ENCODE measurements at regions not wholly inside any gene's neighbourhood (a gene's known extent, or its start where the extent isn't known, plus 50 kb on each side); places are given as distances from the start of the nearest gene placed in this dataset.

DNA sequence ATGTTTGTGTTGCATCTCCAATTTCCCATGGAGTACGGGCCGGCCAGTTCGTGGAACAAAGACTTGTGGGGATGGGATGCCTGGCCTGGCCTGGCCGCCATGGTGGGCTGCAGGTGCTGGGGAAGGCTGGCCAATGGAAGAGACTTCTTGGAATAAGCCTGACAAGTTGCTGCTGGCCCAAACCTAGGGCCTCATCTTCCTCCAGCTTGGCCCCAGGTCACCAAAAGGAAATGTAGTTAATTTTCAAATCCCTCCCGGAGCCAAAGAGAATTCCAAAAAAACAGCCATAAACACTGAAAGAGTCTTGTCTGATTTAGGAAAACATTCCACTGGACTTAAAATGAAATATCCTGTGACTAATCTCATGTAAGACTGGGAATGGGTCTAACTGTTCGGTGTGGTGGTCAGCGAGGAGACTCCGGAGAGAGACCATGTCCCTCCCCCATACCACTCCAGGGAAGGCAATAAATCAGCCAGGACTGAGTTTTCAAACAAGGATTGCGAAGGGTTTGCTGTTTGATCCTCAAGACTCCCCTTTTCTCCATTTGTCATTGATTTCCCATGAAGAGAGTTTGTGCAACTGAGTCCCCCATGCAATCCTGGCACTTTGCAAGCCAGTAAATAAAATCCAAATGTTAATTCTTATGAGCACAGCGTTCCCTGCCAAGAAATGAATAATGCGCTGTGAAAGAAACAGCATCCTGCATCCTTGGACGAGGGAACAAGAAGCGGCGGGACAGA, 128.7 kb upstream of the HABP2 start:
- no peak for DNase-seq

GRCh38 chr10:113425008-113425407, 127.8 kb upstream of the HABP2 start:
- no peak for DNase-seq

- DNase-seq: peak; percentile 0
Measured at GRCh38 chr10:113425541-113425951, 127.3 kb upstream of the HABP2 start.

GRCh38 chr10:113426181-113426877, 126.5 kb upstream of the HABP2 start:
- peak; percentile 28 for DNase-seq

DNA sequence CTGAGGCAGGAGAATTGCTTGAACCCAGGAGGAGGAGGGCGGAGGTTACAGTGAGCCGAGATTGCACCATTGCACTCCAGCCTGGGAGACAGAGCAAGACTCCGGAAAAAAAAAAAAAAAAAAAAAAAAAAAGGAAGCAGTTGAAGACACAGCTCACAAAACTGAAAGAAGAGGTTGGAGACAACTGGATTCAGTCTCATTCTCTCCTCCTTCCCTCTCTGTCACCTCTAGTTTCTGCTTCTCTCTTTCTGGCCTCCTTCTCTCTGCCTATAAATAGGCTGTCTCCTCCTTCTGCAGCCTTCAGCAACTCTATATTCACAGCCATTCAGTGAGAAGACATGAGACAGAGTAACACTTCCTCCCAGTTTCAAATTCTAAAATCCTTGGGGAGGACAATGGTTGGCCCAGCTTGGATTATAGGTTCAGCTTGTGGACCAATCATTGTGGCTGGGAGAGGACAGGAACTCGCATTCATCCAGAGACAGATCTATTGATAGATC, 125.6 kb upstream of the HABP2 start:
- DNase-seq: no peak

DNA sequence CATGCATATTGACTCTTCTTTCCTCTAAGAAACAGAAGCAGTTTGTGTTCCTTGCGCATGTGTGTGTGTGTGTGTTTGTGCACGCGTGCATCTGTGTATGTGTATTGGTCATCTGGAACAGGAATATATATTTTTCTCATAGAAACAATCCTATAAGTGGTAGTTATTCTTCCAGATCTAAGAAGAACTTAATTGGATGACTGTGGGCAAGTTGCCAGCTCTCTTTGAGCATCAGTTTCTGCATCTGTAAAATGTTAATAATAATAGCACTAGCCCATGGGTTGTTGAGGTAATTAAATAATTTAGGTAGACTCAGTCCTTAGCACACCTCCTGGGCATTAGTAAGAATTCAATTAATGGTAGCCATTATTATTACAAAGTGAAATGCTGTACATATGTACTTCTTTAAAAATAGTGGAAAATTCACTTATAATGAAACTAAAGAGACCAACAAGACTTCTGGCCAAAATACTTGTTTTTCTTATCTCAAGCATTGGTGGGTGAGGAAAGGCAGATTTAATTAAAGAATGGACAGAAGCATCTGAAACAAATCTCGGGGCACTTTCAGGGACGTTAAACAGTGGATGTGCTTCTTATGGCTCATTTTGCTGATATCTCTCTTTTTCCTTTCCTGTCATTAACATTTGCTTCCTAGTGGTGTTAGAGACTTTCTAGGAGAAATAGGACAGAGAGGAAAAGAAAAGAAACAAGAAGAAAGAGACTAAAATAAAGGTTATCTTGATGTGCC, 124.9 kb upstream of the HABP2 start:
- no peak for DNase-seq

DNA sequence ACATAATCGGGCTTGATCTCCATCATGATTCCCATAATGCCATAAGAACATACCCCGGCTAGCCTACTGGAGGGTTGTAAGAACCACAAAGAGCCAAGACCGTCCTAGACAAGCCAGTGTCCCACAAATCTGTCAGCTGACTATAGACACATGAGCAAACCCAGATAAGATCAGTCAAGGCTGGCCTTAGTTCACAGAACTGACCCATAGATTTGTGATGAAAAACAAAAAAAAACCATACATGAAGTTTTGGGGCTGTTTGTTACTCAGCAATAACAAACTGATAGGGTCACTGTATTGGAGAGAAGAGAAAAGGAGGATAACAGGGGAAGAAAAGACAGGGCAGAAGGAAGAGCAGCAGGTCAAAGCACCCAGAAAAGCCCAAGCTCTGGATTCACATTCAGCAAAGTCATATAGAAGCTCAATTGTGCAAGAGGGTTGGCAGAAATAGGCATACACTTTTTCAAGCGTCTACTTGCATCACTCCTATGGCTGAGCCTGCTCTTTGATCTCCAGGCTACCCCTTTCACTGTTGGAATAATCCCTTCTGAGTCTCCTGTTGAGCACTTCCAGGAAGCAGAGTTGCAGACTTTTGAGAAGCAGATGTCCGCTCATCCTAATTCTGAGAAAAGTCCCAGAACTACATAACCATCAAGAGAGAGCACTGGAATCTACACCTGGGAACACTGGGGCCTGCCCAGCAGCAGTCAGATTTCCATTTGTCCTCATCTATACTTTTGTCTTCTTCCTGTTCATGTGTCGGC, 122.0 kb upstream of the HABP2 start:
- no peak for DNase-seq

DNA sequence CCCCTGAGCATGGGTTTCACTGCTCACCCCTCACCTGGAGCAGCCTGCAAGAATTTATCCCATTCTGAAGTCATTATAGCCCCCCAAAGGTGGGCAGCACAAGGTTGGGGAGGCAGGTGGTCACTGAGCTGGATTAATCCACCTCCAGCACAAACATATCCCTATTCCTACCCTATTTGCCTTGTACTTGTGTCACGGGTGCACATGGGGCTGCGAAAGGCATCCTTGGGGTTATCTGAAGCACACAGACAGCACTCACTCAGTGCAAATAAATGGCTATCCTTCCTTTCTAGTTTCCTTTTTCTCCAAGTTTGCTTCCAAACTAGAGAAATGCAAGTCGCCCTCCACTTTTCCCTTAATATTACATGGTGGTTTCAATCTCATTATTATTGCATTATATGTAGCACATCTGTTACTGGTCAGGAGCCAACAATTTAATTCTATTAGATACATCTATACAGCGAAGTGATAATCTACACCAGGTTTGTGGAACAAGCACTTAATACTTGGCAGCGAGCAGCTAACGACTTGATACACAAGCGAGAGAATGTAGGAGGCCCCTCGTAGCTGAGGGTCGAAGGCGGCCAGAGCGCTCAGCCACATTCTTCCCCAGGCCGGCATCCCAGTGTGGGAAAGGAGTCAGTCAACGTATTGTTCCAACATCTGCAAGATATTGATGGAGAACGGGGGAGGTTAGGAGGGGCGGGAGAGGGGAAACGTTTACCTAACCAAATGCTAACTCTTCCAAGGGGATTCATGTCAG, 121.3 kb upstream of the HABP2 start:
- no peak for DNase-seq

- no peak for DNase-seq
Measured at GRCh38 chr10:113433711-113434110, 119.1 kb upstream of the HABP2 start.

GRCh38 chr10:113434315-113434714, 118.5 kb upstream of the HABP2 start:
- DNase-seq: no peak

- no peak for DNase-seq
Measured at GRCh38 chr10:113434950-113435349, 117.9 kb upstream of the HABP2 start.

- DNase-seq: no peak
Measured at GRCh38 chr10:113435881-113436280, 117.0 kb upstream of the HABP2 start.

DNA sequence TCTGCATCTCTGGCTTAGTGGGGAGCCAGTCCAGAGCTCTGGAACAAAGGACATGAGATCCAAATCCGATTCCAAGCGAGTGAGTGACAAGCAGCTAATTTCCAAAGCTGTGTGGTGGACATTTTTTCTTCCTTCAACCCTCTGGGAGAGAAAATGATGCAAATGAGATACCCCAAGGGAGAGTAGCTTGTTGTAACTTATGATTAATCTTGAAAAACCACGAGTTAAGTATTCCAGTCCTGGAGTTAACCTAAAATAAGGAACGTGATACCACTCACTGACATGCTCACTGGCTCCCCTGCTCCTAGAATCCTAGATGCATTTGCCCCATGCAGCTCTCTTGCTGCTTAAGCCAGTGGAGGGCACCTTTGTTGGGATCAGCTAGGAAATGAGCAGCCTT, 116.0 kb upstream of the HABP2 start:
- no peak for DNase-seq

DNA sequence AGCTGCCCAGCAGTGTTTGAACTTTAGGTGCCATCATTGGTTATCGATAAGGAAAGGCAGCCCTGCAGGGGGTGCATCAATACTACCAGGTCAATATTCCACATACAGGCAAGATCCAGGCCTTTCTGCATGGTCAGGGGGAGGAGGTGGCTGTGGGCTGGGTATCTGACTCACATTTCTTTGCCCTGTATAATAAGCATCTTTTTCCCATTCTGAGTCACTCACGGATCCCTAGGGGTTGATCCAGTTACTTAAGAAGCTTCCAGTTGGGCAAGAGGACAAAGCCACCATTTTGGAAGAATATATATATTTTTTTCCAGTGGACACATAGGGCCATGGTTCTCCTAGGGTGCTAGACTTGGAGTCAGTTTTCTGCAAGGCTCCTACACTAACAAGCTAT, 114.2 kb upstream of the HABP2 start:
- no peak for DNase-seq

- DNase-seq: no peak
Measured at GRCh38 chr10:113441220-113441619, 111.6 kb upstream of the HABP2 start.

DNA sequence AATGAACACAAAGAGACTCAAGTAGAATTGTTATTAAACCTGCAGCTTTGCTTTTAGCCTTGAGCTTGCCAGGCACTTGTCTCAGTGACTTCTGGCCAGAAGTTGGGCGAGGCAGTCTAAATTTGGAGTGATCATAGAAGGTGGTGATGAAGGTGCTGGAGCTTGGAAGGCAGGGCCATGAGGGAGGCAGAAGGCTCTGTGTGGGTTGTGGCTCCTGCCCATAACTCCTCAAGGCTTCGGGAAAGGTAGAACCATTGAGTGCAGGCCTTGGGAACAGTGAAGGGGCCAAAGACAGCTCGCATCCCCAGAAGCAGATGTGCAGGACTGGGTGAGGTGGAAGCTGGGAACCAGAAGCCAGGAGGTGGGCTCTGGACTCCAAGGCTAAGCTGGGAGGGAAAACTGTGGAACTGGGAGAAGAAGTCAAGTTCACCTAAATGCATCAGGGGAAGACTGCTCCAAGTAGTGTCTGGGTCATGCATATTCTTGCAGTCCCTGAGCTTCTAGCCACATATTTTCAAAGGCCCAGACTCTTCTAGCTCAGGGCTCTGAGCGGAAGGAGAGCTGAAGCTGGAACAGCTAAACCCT, 111.1 kb upstream of the HABP2 start:
- DNase-seq: no peak

DNA sequence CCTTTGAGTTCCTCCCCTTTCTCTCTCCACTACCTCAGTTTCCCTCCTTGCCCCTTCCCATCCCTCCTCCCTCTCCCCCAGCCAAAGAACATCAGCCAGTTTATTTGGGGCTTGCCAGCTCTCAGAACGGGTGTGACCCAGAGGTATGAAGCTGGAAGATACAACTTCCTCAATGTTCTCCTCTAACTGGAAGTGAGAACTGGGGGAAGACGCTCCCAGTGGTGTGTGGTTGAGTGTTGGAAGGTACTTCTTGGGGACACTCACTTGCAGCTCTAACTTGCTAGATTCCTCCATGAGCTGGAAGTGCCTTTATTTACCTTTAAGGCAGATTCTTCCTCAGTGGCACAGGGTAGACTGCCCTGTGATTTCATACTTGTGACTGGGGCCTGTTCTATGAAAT, 110.5 kb upstream of the HABP2 start:
- no peak for DNase-seq

- DNase-seq: no peak
Measured at GRCh38 chr10:113443141-113443925, 109.5 kb upstream of the HABP2 start.

GRCh38 chr10:113444766-113445365, 108.0 kb upstream of the HABP2 start:
- DNase-seq: no peak

GRCh38 chr10:113445736-113446135, 107.1 kb upstream of the HABP2 start:
- no peak for DNase-seq

GRCh38 chr10:113446739-113447138, 106.1 kb upstream of the HABP2 start:
- DNase-seq: no peak
